GM19035 (cell line): ENCODE measurements at regions not wholly inside any gene's neighbourhood (a gene's known extent, or its start where the extent isn't known, plus 50 kb on each side); places are given as distances from the start of the nearest gene placed in this dataset.
"Not testable (repeated sequence)": the region's sequence is repeated elsewhere in the genome, so short reads cannot be mapped to it uniquely, and the experiment has no call there.

Source experiments
- ATAC-seq: cut with Tn5 transposase; IDR thresholded peaks from one replicate; pipeline ENCODE4 v1.9.1; 2021; ENCODE audit not compliant: unreplicated experiment

DNA sequence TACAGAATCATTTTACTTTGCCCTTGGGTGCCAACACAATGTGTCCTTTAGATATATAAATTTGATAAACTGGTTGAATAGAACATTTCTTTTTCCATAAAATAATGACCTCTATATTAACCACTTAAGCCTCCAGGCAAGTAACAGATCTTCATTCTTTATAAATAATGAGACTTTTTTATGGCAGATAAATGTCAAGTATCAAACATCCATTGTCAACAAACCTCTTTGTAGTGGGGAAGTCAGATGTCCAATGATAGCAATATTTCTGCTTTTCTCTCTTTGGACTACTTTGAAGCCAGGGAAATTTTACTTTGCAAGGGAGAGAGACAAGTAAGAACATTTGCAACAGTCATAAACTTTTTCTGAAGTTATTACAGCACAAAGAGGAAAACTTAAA lies 841.2 kb downstream of the CDH8 start:
- ATAC-seq = no peak

- ATAC-seq = no peak
These were observed 841.7 kb downstream of the CDH8 start for GRCh38 chr16:61194573-61194972.

DNA sequence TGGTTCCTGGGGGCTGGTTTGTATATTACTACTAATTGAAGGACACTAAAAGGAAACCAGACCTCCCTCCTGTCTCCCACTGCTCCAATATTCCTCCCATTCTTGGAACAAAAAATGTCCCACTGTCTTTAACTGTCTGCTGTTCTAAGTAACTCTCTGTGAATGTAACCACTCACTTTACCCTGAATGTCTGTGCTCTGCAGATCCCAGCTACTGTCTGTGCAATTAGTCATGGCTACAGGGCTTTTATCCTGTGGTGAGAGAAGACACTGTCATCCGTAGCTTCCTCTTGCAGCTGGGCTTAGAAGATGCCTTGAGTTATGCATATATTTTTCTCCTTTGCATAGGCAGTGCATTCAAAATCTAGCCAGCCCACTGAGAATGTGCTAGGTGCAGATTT lies 853.8 kb downstream of the CDH8 start:
- ATAC-seq = no peak

DNA sequence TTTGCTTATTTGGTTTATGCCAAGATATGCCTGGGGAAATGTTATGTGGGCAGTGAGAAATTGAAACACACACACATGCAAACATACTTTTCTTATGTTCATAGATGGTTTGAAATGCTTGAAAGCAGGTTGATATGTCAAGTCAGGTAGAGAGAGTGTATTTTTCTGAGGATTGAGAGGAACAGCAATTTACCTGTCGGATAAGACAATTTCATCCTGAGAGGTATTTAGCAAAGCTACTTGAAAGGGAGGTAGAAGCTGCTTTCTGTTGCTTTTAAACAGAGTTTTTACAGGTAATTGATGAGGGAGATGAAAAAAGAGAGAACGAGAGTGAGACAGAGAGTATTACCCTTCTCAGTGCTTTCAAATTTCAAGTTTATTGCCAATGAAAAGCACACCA lies 854.3 kb downstream of the CDH8 start:
- ATAC-seq = no peak

DNA sequence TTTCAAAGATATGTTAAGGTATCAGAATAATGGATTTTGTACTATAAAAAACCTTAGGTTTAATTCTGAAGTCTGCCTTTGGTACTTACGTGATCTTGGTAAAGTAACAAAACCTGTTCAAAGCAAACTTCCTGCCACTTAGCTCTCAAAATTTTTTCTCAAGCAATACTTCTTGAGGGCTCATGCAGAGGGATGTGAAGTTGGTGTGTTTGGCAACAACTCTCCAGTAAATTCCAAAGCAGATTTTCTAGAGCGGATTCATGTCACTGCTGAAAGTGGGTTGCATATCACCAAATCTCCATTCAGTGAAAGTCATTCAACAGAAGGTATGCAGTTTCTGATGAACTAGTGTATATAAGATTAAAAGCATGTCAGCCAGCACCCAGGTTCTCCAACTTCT lies 856.7 kb downstream of the CDH8 start:
- ATAC-seq = no peak

DNA sequence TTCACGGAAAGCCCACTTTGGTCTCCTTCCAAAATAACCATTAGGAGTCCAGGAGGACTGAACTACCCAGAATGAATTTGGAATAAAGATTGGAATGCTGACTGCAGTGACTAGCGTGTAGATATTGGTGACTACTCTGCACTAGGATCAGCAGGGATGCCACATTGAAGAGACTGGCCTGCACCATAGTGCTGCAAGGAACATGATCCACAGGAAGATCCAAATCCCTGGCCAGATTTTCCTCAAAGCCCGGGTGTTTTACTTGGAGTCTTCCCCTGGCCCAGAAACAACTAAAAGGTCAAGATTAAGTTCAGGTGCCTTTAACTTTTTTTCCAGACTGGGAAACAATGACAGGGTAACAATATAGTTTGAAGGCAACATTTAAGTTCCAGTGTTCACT lies 870.4 kb downstream of the CDH8 start:
- no peak for ATAC-seq

DNA sequence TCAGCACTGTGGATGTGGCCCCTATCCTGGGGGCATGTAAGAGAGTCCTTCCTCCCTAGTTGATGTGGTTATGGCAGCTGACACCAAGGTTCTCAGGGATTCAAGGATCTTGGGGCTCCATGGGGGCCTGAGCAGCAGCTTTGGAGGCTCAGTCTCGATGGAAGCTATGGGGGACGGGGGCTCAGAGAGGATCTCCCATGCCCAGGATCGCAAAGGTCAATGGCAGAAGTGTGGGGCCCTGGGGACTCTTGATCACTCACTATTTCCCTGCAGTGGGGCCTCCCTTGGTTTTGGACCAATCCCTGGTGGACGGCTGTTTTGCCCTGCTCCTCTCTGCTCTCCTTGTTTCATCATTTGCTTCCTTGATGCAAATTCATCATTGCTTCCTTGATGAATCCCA lies 885.9 kb downstream of the CDH8 start:
- no peak for ATAC-seq

DNA sequence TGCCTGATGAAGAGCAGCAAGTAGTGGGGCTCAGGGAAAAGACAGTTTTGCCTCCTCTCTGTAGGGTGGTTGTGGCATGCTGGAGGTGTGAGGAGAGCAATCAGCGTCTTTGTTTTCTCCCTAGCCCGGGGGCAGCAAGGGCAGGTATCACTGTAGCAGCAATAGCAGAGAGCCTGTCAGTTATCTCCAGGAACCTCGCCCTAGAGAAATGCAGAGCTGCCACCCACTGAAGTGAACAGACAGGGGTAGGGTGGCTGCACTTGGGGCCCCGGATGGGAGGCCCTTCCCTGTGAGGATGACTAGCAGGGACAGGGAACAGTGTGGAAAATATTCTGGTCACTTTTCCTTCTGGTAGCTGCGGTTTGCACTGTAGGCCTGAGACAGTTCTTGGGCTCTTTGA lies 886.5 kb downstream of the CDH8 start:
- ATAC-seq = no peak

DNA sequence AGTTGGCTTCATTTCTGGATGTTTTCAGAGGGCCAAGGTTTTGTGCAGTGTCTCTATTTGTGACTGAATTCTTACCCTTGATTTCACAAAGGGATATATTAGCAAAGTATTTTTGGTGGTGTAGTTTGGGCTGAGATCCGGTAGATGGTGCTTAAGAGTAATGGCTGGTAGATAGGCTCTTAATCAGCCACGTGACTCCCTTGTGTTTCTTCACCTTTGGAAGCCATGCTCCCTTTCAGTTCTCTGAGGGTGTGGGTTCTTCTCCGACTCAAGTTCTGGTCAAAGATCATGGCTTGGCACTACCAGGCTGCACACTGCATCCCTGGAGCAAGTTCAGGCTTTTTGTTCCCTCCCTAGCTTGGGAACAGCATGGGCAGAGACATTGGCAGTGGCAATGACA lies 887.3 kb downstream of the CDH8 start:
- no peak for ATAC-seq

DNA sequence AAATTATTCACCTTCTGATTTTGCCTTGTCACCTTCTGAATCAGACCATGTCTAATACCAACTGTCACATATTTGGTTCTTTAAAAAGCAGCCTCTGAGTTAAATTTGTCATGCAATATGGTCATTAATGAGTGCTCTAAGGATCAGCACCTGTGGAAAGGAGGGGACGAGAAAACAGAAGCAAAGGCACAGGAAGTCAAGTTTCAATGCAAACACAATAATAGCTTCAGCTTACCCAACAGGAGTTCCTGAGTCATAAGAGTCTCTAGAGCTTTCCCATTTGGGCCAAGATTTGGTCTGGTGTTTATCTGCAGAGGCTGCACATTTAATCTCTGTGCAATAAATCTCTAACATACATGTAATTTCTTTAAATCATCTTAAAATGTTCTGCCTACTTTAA lies 889.8 kb downstream of the CDH8 start:
- no peak for ATAC-seq

GRCh38 chr16:61131447-61131846 lies 904.8 kb downstream of the CDH8 start:
- no peak for ATAC-seq

GRCh38 chr16:61128545-61129323 lies 907.5 kb downstream of the CDH8 start:
- ATAC-seq = no peak

DNA sequence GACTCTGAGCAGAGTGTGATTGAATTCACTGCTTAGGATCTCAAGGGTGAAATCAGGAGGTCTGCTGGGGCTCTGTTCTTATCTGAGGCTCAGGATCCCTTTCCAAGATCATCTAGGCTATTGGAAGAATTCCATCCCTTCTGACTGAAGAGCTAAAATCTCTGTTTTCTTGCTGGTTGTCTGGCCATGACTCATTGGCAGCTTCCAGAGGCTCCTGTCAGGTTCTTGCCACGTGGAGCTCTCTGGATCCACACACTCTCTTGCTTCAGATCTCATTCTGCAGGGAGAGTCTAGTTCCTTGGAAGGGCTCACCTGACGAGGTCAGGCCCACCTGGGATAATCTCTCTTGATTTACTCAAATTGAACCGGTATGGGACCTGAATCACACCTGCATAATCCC lies 930.7 kb downstream of the CDH8 start:
- ATAC-seq = no peak

DNA sequence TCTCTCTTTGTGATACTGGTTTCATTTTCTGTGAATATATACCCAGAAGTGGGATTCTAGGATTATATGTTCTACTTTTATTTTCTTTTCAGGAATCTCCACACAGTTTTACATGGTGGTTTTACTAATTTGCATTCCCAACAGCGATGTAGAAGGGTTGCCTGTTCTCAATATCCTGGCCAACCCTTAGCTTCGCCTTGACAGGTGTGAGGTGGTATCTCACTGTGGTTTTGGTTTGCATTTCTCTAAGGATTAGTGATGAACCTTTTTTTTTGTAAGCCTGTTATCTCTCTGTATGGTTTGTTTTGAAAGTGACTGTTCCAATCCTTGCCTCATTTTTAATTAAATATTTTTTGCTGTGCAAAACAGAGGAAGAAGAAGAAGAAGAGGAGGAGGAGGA lies 937.7 kb downstream of the CDH8 start:
- no peak for ATAC-seq

DNA sequence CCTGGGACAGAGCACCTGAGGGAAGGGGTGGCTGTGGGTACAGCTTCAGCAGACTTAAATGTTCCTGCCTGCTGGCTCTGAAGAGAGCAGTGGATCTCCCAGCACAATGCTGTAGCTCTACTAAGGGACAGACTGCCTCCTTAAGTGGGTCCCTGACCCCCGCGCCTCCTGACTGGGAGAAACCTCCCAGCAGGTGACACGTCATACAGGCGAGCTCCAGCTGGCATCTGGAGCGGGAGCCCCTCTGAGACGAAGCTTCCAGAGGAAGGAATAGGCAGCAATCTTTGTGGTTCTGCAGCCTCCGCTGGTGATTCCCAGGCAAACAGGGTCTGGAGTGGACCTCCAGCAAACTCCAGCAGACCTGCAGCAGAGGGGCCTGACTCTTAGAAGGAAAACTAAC lies 944.9 kb downstream of the CDH8 start:
- ATAC-seq = not testable (repeated sequence)

DNA sequence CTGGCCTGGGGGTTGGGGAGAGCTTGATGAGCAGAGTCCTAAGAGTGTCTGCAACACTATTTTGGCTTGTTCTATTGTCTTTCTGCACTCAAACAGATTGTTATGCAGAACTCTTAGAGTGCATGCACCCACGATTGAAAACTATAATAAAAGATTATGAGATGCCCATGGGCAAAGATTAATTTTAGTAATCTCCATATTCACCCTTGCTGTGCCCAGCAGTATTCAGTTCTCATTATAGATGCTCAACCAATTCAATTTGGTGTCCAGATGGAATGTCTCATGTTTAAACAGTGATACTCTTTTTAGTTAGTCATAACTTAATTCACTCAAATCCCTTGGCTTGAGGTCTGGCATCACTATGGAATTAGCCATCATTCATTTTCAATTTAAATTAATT lies 952.5 kb downstream of the CDH8 start:
- no peak for ATAC-seq

- ATAC-seq = no peak
These were observed 961.9 kb downstream of the CDH8 start for GRCh38 chr16:61074324-61074723.

DNA sequence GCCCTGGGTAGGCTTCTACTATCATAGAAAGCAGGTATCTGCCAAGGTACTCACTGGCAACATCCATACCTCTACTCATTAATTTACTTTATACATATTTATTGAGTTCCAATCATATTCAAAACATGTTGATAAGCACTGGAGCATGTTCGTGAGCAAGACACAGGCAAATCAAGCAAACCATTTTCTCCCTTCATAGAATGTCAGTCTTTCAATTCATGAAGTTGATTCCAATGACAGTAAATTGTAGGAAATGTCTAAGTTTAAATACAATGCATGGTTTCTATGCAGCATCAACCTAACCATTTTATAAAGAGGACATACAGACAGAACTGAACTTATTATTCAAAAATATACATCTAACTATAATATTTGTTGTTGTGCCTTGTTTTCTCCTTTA lies 978.6 kb downstream of the CDH8 start:
- no peak for ATAC-seq

- no peak for ATAC-seq
These were observed 985.7 kb downstream of the CDH8 start for GRCh38 chr16:61050547-61050946.

DNA sequence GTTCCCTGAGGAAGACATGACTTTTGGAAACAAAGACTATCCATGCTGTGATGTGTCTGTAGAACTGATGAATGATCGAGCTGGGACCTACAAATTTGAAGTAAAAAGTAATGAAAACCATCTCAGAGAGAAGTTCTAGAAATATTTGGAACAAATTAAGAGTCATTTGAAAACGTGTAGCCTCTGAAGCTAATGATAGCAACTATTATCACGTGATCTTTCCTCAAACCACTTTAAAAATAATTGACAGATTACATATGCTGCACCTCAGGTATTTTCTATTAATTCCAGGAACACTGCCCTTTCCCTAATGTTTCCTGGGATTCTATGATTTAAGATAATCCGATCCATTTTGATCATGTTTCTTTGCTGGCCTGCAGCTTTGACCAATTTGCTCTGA lies 990.3 kb downstream of the CDH8 start:
- no peak for ATAC-seq

- ATAC-seq = no peak
These were observed 993.5 kb downstream of the CDH8 start for GRCh38 chr16:61042737-61043136.

DNA sequence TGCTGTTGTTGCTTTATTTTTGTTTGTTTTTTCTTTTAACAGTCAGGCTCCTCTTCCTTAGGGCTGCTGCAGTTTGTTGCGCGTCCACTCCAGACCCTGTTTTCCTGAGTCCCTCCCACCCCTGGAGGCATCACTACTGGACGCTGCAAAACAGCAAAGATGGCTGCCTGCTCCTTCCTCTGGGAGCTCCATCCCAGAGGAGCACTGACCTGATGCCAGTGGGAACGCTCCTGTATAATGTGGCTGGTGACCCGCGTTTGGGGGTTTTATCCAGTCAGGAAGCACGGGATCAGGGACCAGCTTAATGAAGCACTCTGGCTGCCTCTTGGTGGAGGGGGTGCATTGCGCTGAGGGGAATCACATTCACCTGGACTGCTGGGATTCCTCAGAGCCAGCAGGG lies 1005.6 kb downstream of the CDH8 start:
- no peak for ATAC-seq

DNA sequence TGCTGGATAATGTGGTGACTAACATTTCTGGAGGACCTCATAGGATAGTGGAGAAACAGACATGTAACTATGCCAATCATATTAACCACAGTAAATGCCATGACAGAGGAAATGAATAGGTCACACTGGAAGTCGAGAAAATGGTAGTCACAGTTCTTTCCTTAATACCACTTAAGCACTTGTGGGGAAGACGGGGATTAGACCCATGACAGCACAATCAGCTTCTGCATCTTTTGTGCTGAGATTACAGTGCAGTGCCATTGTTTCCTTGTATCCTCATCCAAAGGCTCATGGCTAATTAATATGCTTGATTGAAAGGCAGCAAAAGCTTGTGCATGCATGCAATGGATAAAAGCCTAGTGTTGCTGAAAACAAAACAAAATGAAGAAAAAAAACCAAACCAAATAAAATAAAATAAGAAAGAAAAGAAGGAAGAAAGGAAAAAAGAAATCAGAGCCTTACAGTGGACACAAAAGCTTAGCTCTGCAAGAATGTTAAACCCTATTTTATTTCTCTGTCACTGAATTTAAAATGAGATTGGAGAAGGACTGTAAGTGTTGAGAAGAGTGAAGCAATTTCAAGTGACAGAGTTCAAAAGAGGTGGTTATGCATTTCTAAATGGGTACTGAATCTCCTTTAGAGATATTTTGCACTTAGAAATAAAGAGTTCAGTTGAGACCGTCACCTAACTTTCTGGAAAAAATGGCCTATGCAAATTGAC lies 1011.9 kb downstream of the CDH8 start:
- no peak for ATAC-seq
